Hepatocyte (in vitro differentiated cells): ENCODE measurements at regions not wholly inside any gene's neighbourhood (a gene's known extent, or its start where the extent isn't known, plus 50 kb on each side); places are given as distances from the start of the nearest gene placed in this dataset.
A peak's percentile ranks its signal among the peaks of the same experiment; 100 is the strongest.
"Not testable (repeated sequence)": the region's sequence is repeated elsewhere in the genome, so short reads cannot be mapped to it uniquely, and the experiment has no call there.

Experiments used
- DNase-seq: peaks from one replicate; pipeline ENCODE4 v3.0.0-alpha.2; 2016; ENCODE audit warnings: low spot score
- H2AFZ ChIP-seq: fragments of 200-600 bp; sonication (generic); 2 replicates; pipeline ENCODE4 v1.6.0; 2016; ENCODE audit warnings: antibody characterized with exemption, mild to moderate bottlenecking
- H3K27ac ChIP-seq: fragments of 200-600 bp; sonication (generic); 2 replicates; pipeline ENCODE4 v1.5.1; 2016; ENCODE audit warnings: mild to moderate bottlenecking
- H3K27me3 ChIP-seq: fragments of 200-600 bp; sonication (generic); 2 replicates; pipeline ENCODE4 v1.6.1; 2016
- H3K36me3 ChIP-seq: fragments of 200-600 bp; sonication (generic); replicated peaks from 2 replicates; pipeline ENCODE4 v1.5.1; 2016; ENCODE audit warnings: low read depth; ENCODE audit not compliant: insufficient read depth
- H3K4me1 ChIP-seq: fragments of 200-600 bp; sonication (generic); 2 replicates; pipeline ENCODE4 v1.5.1; 2016; ENCODE audit warnings: mild to moderate bottlenecking, moderate library complexity; ENCODE audit not compliant: insufficient read depth
- H3K4me2 ChIP-seq: fragments of 200-600 bp; sonication (generic); 2 replicates; pipeline ENCODE4 v1.6.0; 2016
- H3K4me3 ChIP-seq: fragments of 200-600 bp; sonication (generic); 2 replicates; pipeline ENCODE4 v1.5.1; 2016; ENCODE audit warnings: mild to moderate bottlenecking
- H3K79me2 ChIP-seq: fragments of 200-600 bp; sonication (generic); 2 replicates; pipeline ENCODE4 v1.6.0; 2017; ENCODE audit warnings: mild to moderate bottlenecking
- H3K9me2 ChIP-seq: fragments of 200-600 bp; sonication (generic); replicated peaks from 2 replicates; pipeline ENCODE4 v1.6.0; 2017; ENCODE audit warnings: mild to moderate bottlenecking; ENCODE audit not compliant: insufficient read depth
- H3K9me3 ChIP-seq: fragments of 200-600 bp; sonication (generic); 2 replicates; pipeline ENCODE4 v1.5.1; 2016; ENCODE audit warnings: low read depth, mild to moderate bottlenecking
- H4K20me1 ChIP-seq: fragments of 200-600 bp; sonication (generic); 2 replicates; pipeline ENCODE4 v1.6.0; 2016; ENCODE audit warnings: mild to moderate bottlenecking; ENCODE audit not compliant: insufficient read depth, poor library complexity, severe bottlenecking
- CTCF ChIP-seq: fragments of 200-600 bp; sonication (generic); IDR thresholded peaks from 2 replicates; pipeline ENCODE4 v1.5.1; 2016; ENCODE audit warnings: antibody characterized with exemption, mild to moderate bottlenecking; ENCODE audit not compliant: poor library complexity
- EZH2 ChIP-seq: fragments of 200-600 bp; sonication (generic); IDR thresholded peaks from 2 replicates; pipeline ENCODE4 v1.6.1; 2016; ENCODE audit warnings: antibody characterized with exemption, mild to moderate bottlenecking, borderline replicate concordance
- EZH2phosphoT487 ChIP-seq: fragments of 200-600 bp; sonication (generic); IDR thresholded peaks from one replicate; pipeline ENCODE4 v1.6.1; 2018; ENCODE audit warnings: antibody characterized with exemption, mild to moderate bottlenecking, low read depth, moderate library complexity; ENCODE audit not compliant: unreplicated experiment, severe bottlenecking
- WGBS: methylation state at CpG from one replicate; pipeline ENCODE4 v1.1.6; 2016; ENCODE audit warnings: low lambda C conversion rate; ENCODE audit errors: missing lambda C conversion rate; 5-methylcytosine and 5-hydroxymethylcytosine counted together

DNA sequence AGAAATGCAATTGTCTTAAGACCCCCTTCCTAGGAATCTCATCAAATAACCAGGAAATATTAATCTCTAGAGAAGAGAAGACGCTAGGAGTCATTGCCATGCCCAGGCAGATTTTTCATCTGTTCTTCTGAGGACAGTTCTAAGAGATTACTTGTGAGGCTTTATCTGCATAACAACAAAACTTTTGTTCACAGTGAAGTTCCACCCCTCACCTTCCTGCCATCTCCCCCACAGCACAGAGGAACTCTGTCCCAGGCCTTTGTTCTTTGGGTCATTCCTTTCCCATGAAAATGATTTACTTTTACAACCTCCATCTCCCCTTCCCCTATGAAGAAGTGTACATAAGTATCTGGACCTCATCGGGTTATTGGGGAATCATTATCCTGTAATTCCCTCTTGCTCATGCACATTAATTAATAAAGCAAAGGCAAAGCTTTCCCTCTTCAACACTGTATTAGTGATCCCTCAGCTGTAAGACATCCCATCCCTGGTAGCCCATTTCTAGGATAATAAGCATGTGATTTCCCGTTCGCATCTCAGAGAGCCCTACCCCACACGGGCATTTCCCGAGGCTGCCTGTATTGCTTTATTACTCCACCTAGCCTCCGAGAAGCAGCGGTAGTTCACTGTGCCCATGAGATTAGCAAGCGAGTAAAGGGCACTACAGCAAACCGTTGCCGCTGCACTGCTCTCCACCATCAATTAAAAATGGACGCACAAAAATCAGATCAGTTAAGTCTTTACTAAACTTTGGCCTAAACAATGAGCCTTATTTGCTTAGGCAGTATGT lies 384.4 kb upstream of the CAMK1G start:
- Histone ChIP-seq H2AFZ (no peak overlapping the region), H3K36me3 (no peaks in the 10 kb centered on the region), H3K4me2 (no peak overlapping the region), H3K9me2 (no peaks in the 10 kb centered on the region), H3K27me3 (no peaks in the 10 kb centered on the region), H3K27ac (no peak overlapping the region), H4K20me1 (no peaks in the 10 kb centered on the region), H3K4me3 (no peak overlapping the region), H3K4me1 (peaks cover 2% of the 10 kb centered on the region), H3K79me2 (no peaks in the 10 kb centered on the region), H3K9me3 (peaks cover 9% of the 10 kb centered on the region)
- TF ChIP-seq CTCF: no peak
- TF ChIP-seq EZH2phosphoT487: no peak
- TF ChIP-seq EZH2: no peak
- DNase-seq: no peak
- WGBS: 63% methylated on average over 12 of the region's 12 CpGs

GRCh38 chr1:209199822-209200221 lies 383.7 kb upstream of the CAMK1G start:
- TF ChIP-seq EZH2phosphoT487 (no peak), EZH2 (no peak), CTCF (no peak)
- H3K4me1 ChIP-seq: peaks cover 2% of the 10 kb centered on the region
- peak; percentile 38 for DNase-seq
- H2AFZ ChIP-seq: no peak overlapping the region
- H3K27me3 ChIP-seq: no peaks in the 10 kb centered on the region
- 24% methylated on average over 4 of the region's 4 CpGs for WGBS
- no peaks in the 10 kb centered on the region for H3K79me2 ChIP-seq
- H4K20me1 ChIP-seq: no peaks in the 10 kb centered on the region
- H3K9me2 ChIP-seq: no peaks in the 10 kb centered on the region
- no peak overlapping the region for H3K27ac ChIP-seq
- H3K36me3 ChIP-seq: no peaks in the 10 kb centered on the region
- H3K4me3 ChIP-seq: no peak overlapping the region
- peaks cover 9% of the 10 kb centered on the region for H3K9me3 ChIP-seq
- no peak overlapping the region for H3K4me2 ChIP-seq

- H4K20me1 ChIP-seq, H2AFZ ChIP-seq: not testable (repeated sequence)
- WGBS: 87% methylated on average over 11 of the region's 11 CpGs
These were observed 381.2 kb upstream of the CAMK1G start for GRCh38 chr1:209202321-209202720.

DNA sequence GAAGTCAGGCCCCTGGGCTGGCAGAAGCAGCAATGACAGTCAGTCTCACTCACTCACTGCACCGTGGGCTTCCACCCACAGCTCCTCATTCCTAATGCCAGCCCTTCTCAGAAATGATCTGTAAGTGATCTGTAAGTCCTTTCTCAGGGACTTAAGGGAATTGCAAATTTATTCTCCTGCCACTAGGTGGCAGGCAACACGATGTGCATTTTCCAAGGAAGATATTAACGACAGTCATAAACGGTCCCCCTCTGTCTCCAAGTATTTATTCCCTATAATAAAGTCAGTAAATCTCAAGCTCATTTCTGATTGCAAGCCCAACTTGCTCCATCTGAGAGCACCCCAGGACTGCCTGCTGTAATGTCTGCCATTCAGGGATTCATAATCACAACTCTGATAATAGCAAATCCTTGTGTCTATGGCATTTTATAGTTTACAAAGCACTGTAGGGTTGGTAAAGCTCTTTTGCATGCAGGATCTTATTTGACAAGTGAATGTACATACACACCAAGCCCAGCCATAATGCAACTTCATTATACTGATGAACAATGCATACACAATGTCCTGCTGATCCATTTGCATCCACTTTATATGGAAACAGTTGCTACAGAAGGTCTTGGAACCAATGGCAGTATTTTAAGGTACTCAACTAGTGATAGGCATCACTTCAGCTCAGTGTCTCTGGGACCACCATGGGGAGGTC lies 380.5 kb upstream of the CAMK1G start:
- under 1% methylated on average over 4 of the region's 4 CpGs for WGBS
- no peak overlapping the region for H3K27ac ChIP-seq
- H3K4me3 ChIP-seq: no peak overlapping the region
- H3K9me3 ChIP-seq: no peaks in the 10 kb centered on the region
- H3K9me2 ChIP-seq: no peaks in the 10 kb centered on the region
- peaks cover 3% of the 10 kb centered on the region for H3K4me1 ChIP-seq
- no peak overlapping the region for H3K4me2 ChIP-seq
- H2AFZ ChIP-seq: no peak overlapping the region
- no peaks in the 10 kb centered on the region for H3K36me3 ChIP-seq
- H4K20me1 ChIP-seq: no peaks in the 10 kb centered on the region
- peak; percentile 48 for DNase-seq
- peaks cover under 1% of the 10 kb centered on the region for H3K27me3 ChIP-seq
- no peaks in the 10 kb centered on the region for H3K79me2 ChIP-seq
- TF ChIP-seq CTCF: peak; percentile 86
- TF ChIP-seq EZH2: no peak

More at GRCh38 chr1:209202321-209202720, 381.2 kb upstream of the CAMK1G start:
- not testable (repeated sequence) for H3K9me2 ChIP-seq, H3K4me1 ChIP-seq, DNase-seq, H3K27me3 ChIP-seq, H3K27ac ChIP-seq, H3K4me3 ChIP-seq, H3K79me2 ChIP-seq, H3K9me3 ChIP-seq, H3K4me2 ChIP-seq, H3K36me3 ChIP-seq
